ENCODE measurements at regions not wholly inside any gene's neighbourhood (a gene's known extent, or its start where the extent isn't known, plus 50 kb on each side); places are given as distances from the start of the nearest gene placed in this dataset.

- no peaks in the 10 kb centered on the region for H3K36me3 ChIP-seq (ENCODE audit: low read depth)
- H3K4me3 ChIP-seq: no peak overlapping the region
- H3K27ac ChIP-seq: no peak overlapping the region
- no TSS peak for BruUV-seq (replicated peaks)
- no peaks in the 10 kb centered on the region for H3K9me2 ChIP-seq (ENCODE audit: insufficient read depth)
- peak in 1 of 2 experiments; percentile 26 for DNase-seq
- H2AFZ ChIP-seq: no peak overlapping the region
- TF ChIP-seq, protein P1, sequence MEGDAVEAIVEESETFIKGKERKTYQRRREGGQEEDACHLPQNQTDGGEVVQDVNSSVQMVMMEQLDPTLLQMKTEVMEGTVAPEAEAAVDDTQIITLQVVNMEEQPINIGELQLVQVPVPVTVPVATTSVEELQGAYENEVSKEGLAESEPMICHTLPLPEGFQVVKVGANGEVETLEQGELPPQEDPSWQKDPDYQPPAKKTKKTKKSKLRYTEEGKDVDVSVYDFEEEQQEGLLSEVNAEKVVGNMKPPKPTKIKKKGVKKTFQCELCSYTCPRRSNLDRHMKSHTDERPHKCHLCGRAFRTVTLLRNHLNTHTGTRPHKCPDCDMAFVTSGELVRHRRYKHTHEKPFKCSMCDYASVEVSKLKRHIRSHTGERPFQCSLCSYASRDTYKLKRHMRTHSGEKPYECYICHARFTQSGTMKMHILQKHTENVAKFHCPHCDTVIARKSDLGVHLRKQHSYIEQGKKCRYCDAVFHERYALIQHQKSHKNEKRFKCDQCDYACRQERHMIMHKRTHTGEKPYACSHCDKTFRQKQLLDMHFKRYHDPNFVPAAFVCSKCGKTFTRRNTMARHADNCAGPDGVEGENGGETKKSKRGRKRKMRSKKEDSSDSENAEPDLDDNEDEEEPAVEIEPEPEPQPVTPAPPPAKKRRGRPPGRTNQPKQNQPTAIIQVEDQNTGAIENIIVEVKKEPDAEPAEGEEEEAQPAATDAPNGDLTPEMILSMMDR (conservative IDR thresholded peaks at IDR 0.05): no peak
- no peak for TF ChIP-seq EZH2 (IDR thresholded peaks at IDR 0.05; ENCODE audit: low read depth)
- H3K4me2 ChIP-seq: no peak overlapping the region
- H3K27me3 ChIP-seq (ENCODE audit: insufficient read depth, low read depth): peaks cover 76% of the 10 kb centered on the region
- no peaks in the 10 kb centered on the region for H3K4me1 ChIP-seq (replicated peaks; ENCODE audit: insufficient read depth)
- intact Hi-C loops (cut with micrococcal nuclease; ENCODE audit: unreplicated experiment): no loop called here
- CTCF ChIA-PET: no interaction called here
- no peaks in the 10 kb centered on the region for H3K9me3 ChIP-seq (ENCODE audit: insufficient read depth, low read depth)
- H4K20me1 ChIP-seq (ENCODE audit: insufficient read depth): no peaks in the 10 kb centered on the region
- no peaks in the 10 kb centered on the region for H3K79me2 ChIP-seq (ENCODE audit: low read depth)
- H3F3A ChIP-seq (ENCODE audit: insufficient read depth, low read depth): no peaks in the 10 kb centered on the region
- POLR2A ChIA-PET (ENCODE audit: unreplicated experiment): no interaction called here
These were observed 175.3 kb upstream of the B3GAT1 start for GRCh38 chr11:134587345-134587744.

GRCh38 chr11:134586726-134587125 is 174.7 kb upstream of the B3GAT1 start:
- no TSS peak for BruUV-seq (replicated peaks)
- intact Hi-C loops (cut with micrococcal nuclease; ENCODE audit: unreplicated experiment): no loop called here
- H2AFZ ChIP-seq: no peak overlapping the region
- H3K27ac ChIP-seq: no peak overlapping the region
- H3K9me3 ChIP-seq (ENCODE audit: insufficient read depth, low read depth): no peaks in the 10 kb centered on the region
- DNase-seq: peak in 1 of 2 experiments; percentile 28
- CTCF ChIA-PET: no interaction called here
- H3K36me3 ChIP-seq (ENCODE audit: low read depth): no peaks in the 10 kb centered on the region
- no peak overlapping the region for H3K4me2 ChIP-seq
- H3F3A ChIP-seq (ENCODE audit: insufficient read depth, low read depth): no peaks in the 10 kb centered on the region
- TF ChIP-seq, protein P1 (conservative IDR thresholded peaks at IDR 0.05): no peak
- H3K4me3 ChIP-seq: no peak overlapping the region
- peaks cover 80% of the 10 kb centered on the region for H3K27me3 ChIP-seq (ENCODE audit: insufficient read depth, low read depth)
- H3K79me2 ChIP-seq (ENCODE audit: low read depth): no peaks in the 10 kb centered on the region
- H3K9me2 ChIP-seq (ENCODE audit: insufficient read depth): no peaks in the 10 kb centered on the region
- H3K4me1 ChIP-seq (replicated peaks; ENCODE audit: insufficient read depth): no peaks in the 10 kb centered on the region
- H4K20me1 ChIP-seq (ENCODE audit: insufficient read depth): no peaks in the 10 kb centered on the region
- POLR2A ChIA-PET (ENCODE audit: unreplicated experiment): no interaction called here

- TF ChIP-seq, protein P1 (conservative IDR thresholded peaks at IDR 0.05): no peak
- no peak for TF ChIP-seq EZH2 (IDR thresholded peaks at IDR 0.05; ENCODE audit: low read depth)
- CTCF ChIA-PET: no interaction called here
- H3K9me3 ChIP-seq (ENCODE audit: insufficient read depth, low read depth): no peaks in the 10 kb centered on the region
- no peak overlapping the region for H3K4me3 ChIP-seq
- no peaks in the 10 kb centered on the region for H3F3A ChIP-seq (ENCODE audit: insufficient read depth, low read depth)
- H3K36me3 ChIP-seq (ENCODE audit: low read depth): no peaks in the 10 kb centered on the region
- no peak overlapping the region for H3K27ac ChIP-seq
- H3K4me1 ChIP-seq (replicated peaks; ENCODE audit: insufficient read depth): no peaks in the 10 kb centered on the region
- no peaks in the 10 kb centered on the region for H4K20me1 ChIP-seq (ENCODE audit: insufficient read depth)
- BruUV-seq (replicated peaks): no TSS peak
- intact Hi-C loops (cut with micrococcal nuclease; ENCODE audit: unreplicated experiment): no loop called here
- no peak overlapping the region for H2AFZ ChIP-seq
- no peaks in the 10 kb centered on the region for H3K9me2 ChIP-seq (ENCODE audit: insufficient read depth)
- H3K27me3 ChIP-seq (ENCODE audit: insufficient read depth, low read depth): peaks cover 88% of the 10 kb centered on the region
- POLR2A ChIA-PET (ENCODE audit: unreplicated experiment): no interaction called here
- no peaks in the 10 kb centered on the region for H3K79me2 ChIP-seq (ENCODE audit: low read depth)
- H3K4me2 ChIP-seq: no peak overlapping the region
- DNase-seq: peak in 1 of 2 experiments; percentile 29
These were observed 173.9 kb upstream of the B3GAT1 start for GRCh38 chr11:134585666-134586610.
